Endodermal cell (in vitro differentiated cells): ENCODE measurements at regions not wholly inside any gene's neighbourhood (a gene's known extent, or its start where the extent isn't known, plus 50 kb on each side); places are given as distances from the start of the nearest gene placed in this dataset.

Experiments used
- DNase-seq: peaks from one replicate; pipeline ENCODE4 v3.0.0-alpha.2; 2017
- H3K27ac ChIP-seq: 2 replicates; pipeline ENCODE4 v1.5.1; 2013; ENCODE audit warnings: mild to moderate bottlenecking, low read depth, low read length, moderate library complexity
- H3K27me3 ChIP-seq: 2 replicates; pipeline ENCODE4 v1.6.1; 2013; ENCODE audit warnings: mild to moderate bottlenecking, low read length, moderate library complexity; ENCODE audit not compliant: insufficient read depth, control insufficient read depth, poor library complexity, severe bottlenecking
- H3K36me3 ChIP-seq: 2 replicates; pipeline ENCODE4 v1.7.0; 2013; ENCODE audit warnings: mild to moderate bottlenecking, low read length, moderate library complexity; ENCODE audit not compliant: control insufficient read depth, insufficient read depth
- H3K4me1 ChIP-seq: one replicate; pipeline ENCODE4 v1.7.0; 2013; ENCODE audit warnings: low read length; ENCODE audit not compliant: control insufficient read depth, insufficient read depth
- H3K4me3 ChIP-seq: 2 replicates; pipeline ENCODE4 v1.5.1; 2013; ENCODE audit warnings: mild to moderate bottlenecking, low read length, moderate library complexity
- H3K9ac ChIP-seq: 2 replicates; pipeline ENCODE4 v1.6.1; 2013; ENCODE audit warnings: mild to moderate bottlenecking, low read length, moderate library complexity; ENCODE audit not compliant: poor library complexity, severe bottlenecking; ENCODE audit errors: extremely low read depth
- H3K9me3 ChIP-seq: 2 replicates; pipeline ENCODE4 v1.6.1; 2013; ENCODE audit warnings: mild to moderate bottlenecking, low read length, moderate library complexity; ENCODE audit not compliant: control insufficient read depth
- H3K27ac Mint-ChIP-seq: 2 replicates; pipeline ENCODE4 v1.8.0; 2020; ENCODE audit warnings: mixed read lengths
- H3K27me3 Mint-ChIP-seq: 2 replicates; pipeline ENCODE4 v1.8.0; 2021; ENCODE audit warnings: mild to moderate bottlenecking, mixed read lengths; ENCODE audit not compliant: insufficient read depth
- H3K36me3 Mint-ChIP-seq: 2 replicates; pipeline ENCODE4 v1.8.0; 2020; ENCODE audit warnings: low read depth, mixed read lengths
- H3K4me1 Mint-ChIP-seq: 2 replicates; pipeline ENCODE4 v1.8.0; 2020; ENCODE audit warnings: mixed read lengths
- H3K4me3 Mint-ChIP-seq: 2 replicates; pipeline ENCODE4 v1.8.0; 2020; ENCODE audit warnings: mild to moderate bottlenecking, moderate library complexity, mixed read lengths
- H3K9me3 Mint-ChIP-seq: 2 replicates; pipeline ENCODE4 v1.8.0; 2020; ENCODE audit warnings: mild to moderate bottlenecking, mixed read lengths
- WGBS, 2 experiments: methylation state at CpG; one replicate each; pipeline versions ENCODE4 v1.1.5 to v1.1.7; 2013; ENCODE audit warnings: missing lambda C conversion rate in 2 of 2, mixed read lengths in 1 of 2; ENCODE audit not compliant: insufficient coverage in 1 of 2, insufficient read length in 1 of 2; 5-methylcytosine and 5-hydroxymethylcytosine counted together
- TF ChIP-seq, protein P1 (sequence below): fragments of 200-600 bp; sonication (generic); conservative IDR thresholded peaks from 2 replicates; pipeline ENCODE4 v1.5.0; 2021; ENCODE audit warnings: antibody characterized with exemption, mild to moderate bottlenecking

GRCh38 chr10:36555036-36555435 is 570.4 kb upstream of the ANKRD30A start:
- H3K9me3 Mint-ChIP-seq = no peaks in the 10 kb centered on the region
- Histone ChIP-seq H3K9ac (no peak overlapping the region), H3K27ac (no peak overlapping the region), H3K4me1 (peaks cover 3% of the 10 kb centered on the region), H3K4me3 (no peak overlapping the region), H3K36me3 (no peaks in the 10 kb centered on the region), H3K9me3 (no peaks in the 10 kb centered on the region), H3K27me3 (peaks cover 20% of the 10 kb centered on the region)
- no peak for DNase-seq
- no peak overlapping the region for H3K4me3 Mint-ChIP-seq
- no peaks in the 10 kb centered on the region for H3K27me3 Mint-ChIP-seq
- TF ChIP-seq, protein P1, sequence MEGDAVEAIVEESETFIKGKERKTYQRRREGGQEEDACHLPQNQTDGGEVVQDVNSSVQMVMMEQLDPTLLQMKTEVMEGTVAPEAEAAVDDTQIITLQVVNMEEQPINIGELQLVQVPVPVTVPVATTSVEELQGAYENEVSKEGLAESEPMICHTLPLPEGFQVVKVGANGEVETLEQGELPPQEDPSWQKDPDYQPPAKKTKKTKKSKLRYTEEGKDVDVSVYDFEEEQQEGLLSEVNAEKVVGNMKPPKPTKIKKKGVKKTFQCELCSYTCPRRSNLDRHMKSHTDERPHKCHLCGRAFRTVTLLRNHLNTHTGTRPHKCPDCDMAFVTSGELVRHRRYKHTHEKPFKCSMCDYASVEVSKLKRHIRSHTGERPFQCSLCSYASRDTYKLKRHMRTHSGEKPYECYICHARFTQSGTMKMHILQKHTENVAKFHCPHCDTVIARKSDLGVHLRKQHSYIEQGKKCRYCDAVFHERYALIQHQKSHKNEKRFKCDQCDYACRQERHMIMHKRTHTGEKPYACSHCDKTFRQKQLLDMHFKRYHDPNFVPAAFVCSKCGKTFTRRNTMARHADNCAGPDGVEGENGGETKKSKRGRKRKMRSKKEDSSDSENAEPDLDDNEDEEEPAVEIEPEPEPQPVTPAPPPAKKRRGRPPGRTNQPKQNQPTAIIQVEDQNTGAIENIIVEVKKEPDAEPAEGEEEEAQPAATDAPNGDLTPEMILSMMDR = no peak
- H3K36me3 Mint-ChIP-seq = no peaks in the 10 kb centered on the region
- no peak overlapping the region for H3K27ac Mint-ChIP-seq
- WGBS, 2 experiments = 95 to 100% methylated on average over 1 to 2 of the region's 2 CpGs
- H3K4me1 Mint-ChIP-seq = no peaks in the 10 kb centered on the region

DNA sequence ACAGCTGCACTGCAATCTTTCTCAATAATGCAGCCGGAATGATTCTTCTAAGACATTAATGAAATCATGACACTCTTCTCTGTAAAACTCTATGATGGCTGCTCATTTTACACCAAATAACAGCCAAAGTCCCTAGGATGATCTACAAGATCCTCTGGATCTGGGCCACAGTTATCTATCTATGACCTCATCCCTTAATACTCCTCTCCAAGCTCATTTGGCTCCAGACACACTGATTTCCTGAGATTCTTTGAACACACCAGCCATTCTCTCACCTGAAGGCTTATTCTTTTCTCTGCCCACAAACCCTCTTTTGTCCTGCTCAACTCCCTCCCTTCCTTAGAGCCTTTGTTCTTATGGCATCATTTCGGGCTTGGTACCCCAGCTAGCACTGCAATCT is 577.4 kb upstream of the ANKRD30A start:
- no peaks in the 10 kb centered on the region for H3K36me3 Mint-ChIP-seq

GRCh38 chr10:36542493-36542892 is 582.9 kb upstream of the ANKRD30A start:
- Mint-ChIP-seq H3K9me3 (no peaks in the 10 kb centered on the region), H3K27me3 (no peaks in the 10 kb centered on the region), H3K27ac (no peak overlapping the region), H3K36me3 (no peaks in the 10 kb centered on the region), H3K4me3 (no peak overlapping the region), H3K4me1 (no peaks in the 10 kb centered on the region)
- TF ChIP-seq, protein P1 = no peak
- H3K9ac ChIP-seq = no peak overlapping the region
- no peaks in the 10 kb centered on the region for H3K36me3 ChIP-seq
- H3K4me3 ChIP-seq = no peak overlapping the region
- 94 to 96% methylated on average over 2 to 4 of the region's 4 CpGs for WGBS, 2 experiments
- no peak for DNase-seq
- no peaks in the 10 kb centered on the region for H3K9me3 ChIP-seq
- no peak overlapping the region for H3K27ac ChIP-seq
- no peaks in the 10 kb centered on the region for H3K27me3 ChIP-seq
- no peaks in the 10 kb centered on the region for H3K4me1 ChIP-seq

More for the DNA sequence above, 577.4 kb upstream of the ANKRD30A start:
- 88 to 93% methylated on average over 2 of the region's 2 CpGs for WGBS, 2 experiments
- Histone ChIP-seq H3K9ac (no peak overlapping the region), H3K9me3 (no peaks in the 10 kb centered on the region), H3K27ac (no peak overlapping the region), H3K4me3 (no peak overlapping the region), H3K27me3 (peaks cover 6% of the 10 kb centered on the region), H3K36me3 (no peaks in the 10 kb centered on the region), H3K4me1 (no peaks in the 10 kb centered on the region)
- TF ChIP-seq, protein P1 = no peak
- H3K4me3 Mint-ChIP-seq = no peak overlapping the region
- no peaks in the 10 kb centered on the region for H3K4me1 Mint-ChIP-seq
- DNase-seq = no peak
- H3K27ac Mint-ChIP-seq = no peak overlapping the region
- H3K27me3 Mint-ChIP-seq = no peaks in the 10 kb centered on the region
- no peaks in the 10 kb centered on the region for H3K9me3 Mint-ChIP-seq
